Nephron progenitor cell (in vitro differentiated cells): ENCODE measurements at regions not wholly inside any gene's neighbourhood (a gene's known extent, or its start where the extent isn't known, plus 50 kb on each side); places are given as distances from the start of the nearest gene placed in this dataset.

Experiments used
- DNase-seq: peaks from one replicate; pipeline ENCODE4 v3.0.0; 2021
- H3K27ac Mint-ChIP-seq: 2 replicates; pipeline ENCODE4 v1.8.0; 2021; ENCODE audit warnings: mild to moderate bottlenecking, moderate library complexity, mixed read lengths
- H3K27me3 Mint-ChIP-seq: 2 replicates; pipeline ENCODE4 v1.8.0; 2021; ENCODE audit warnings: mild to moderate bottlenecking, low read depth, mixed read lengths; ENCODE audit not compliant: poor library complexity
- H3K36me3 Mint-ChIP-seq: 2 replicates; pipeline ENCODE4 v1.8.0; 2021; ENCODE audit warnings: low read depth, mixed read lengths
- H3K4me1 Mint-ChIP-seq: 2 replicates; pipeline ENCODE4 v1.8.0; 2021; ENCODE audit warnings: mixed read lengths
- H3K4me3 Mint-ChIP-seq: 2 replicates; pipeline ENCODE4 v1.8.0; 2021; ENCODE audit warnings: mild to moderate bottlenecking, moderate library complexity, mixed read lengths
- H3K9me3 Mint-ChIP-seq: 2 replicates; pipeline ENCODE4 v1.8.0; 2021; ENCODE audit warnings: mild to moderate bottlenecking, moderate library complexity, mixed read lengths
- TF ChIP-seq, protein P1 (sequence below): fragments of 200-600 bp; sonication (generic); IDR thresholded peaks from 2 replicates; pipeline ENCODE4 v1.5.0; 2021; ENCODE audit warnings: antibody characterized with exemption

DNA sequence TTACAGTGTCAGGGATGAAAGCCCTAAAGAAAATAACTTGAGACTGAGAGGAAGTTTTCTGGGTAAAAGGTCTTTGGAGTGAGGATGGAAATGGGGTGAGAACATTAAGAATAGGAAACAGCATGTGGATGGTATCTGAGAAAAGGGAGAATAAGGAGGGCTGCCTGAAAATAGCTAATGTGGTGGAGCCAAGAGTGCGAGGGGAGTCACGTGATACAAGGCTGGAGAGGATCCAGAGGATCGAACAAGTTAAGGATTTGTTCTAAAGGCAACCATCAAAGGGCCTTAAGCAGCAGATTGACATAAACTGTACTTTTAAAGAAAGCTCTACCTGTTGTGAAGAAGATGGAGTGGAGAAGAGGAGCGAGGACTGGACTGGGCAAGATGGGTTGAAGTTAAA lies 347.4 kb upstream of the AGA start:
- H3K4me3 Mint-ChIP-seq, result no peak overlapping the region
- H3K9me3 Mint-ChIP-seq, result no peaks in the 10 kb centered on the region
- no peak for DNase-seq
- no peaks in the 10 kb centered on the region for H3K36me3 Mint-ChIP-seq
- peaks cover 13% of the 10 kb centered on the region for H3K4me1 Mint-ChIP-seq
- TF ChIP-seq, protein P1, sequence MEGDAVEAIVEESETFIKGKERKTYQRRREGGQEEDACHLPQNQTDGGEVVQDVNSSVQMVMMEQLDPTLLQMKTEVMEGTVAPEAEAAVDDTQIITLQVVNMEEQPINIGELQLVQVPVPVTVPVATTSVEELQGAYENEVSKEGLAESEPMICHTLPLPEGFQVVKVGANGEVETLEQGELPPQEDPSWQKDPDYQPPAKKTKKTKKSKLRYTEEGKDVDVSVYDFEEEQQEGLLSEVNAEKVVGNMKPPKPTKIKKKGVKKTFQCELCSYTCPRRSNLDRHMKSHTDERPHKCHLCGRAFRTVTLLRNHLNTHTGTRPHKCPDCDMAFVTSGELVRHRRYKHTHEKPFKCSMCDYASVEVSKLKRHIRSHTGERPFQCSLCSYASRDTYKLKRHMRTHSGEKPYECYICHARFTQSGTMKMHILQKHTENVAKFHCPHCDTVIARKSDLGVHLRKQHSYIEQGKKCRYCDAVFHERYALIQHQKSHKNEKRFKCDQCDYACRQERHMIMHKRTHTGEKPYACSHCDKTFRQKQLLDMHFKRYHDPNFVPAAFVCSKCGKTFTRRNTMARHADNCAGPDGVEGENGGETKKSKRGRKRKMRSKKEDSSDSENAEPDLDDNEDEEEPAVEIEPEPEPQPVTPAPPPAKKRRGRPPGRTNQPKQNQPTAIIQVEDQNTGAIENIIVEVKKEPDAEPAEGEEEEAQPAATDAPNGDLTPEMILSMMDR, result no peak
- H3K27me3 Mint-ChIP-seq, result no peaks in the 10 kb centered on the region
- H3K27ac Mint-ChIP-seq, result peak overlapping the region; percentile 86

DNA sequence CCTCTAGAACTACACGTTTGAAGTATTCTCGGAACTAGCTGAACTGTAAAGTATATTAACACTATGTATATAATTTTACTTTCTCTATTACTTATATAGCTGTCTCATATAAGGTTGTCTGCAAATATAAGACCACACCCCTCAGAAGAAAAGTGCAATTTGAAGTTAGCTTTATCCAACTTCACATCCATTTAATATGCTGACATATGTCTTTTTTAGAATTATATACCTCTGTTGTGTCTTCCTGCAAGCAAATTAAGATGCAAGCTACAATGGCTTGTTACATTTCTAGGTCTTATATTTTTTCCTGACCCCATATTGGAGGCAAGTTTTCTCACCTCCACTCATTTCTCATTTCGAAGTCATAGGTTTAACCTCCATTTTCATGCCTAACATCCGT lies 349.0 kb upstream of the AGA start:
- H3K9me3 Mint-ChIP-seq, result no peaks in the 10 kb centered on the region
- no peaks in the 10 kb centered on the region for H3K27me3 Mint-ChIP-seq
- TF ChIP-seq, protein P1, result no peak
- no peak overlapping the region for H3K27ac Mint-ChIP-seq
- H3K4me1 Mint-ChIP-seq, result peaks cover 13% of the 10 kb centered on the region
- H3K36me3 Mint-ChIP-seq, result no peaks in the 10 kb centered on the region
- no peak for DNase-seq
- H3K4me3 Mint-ChIP-seq, result no peak overlapping the region

DNA sequence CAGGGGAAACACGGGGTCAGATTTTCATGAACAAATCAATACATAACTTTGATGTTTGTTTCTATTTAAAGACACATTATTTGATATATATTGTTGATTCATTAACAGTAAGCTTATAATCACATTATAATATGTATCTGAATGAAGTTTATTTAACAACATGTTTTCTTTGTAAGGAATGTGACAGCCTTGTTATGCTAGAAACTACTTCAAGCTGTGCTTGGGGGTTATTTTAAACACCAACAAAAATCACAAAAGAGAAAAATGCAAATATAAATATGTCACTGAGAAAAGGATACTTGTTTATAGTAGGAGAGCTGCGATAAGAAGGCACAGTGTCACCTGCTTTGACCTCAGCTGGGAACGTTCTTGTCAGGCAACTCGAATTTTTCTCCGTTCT lies 354.6 kb upstream of the AGA start:
- Mint-ChIP-seq H3K9me3 (no peaks in the 10 kb centered on the region), H3K27ac (no peak overlapping the region), H3K4me3 (no peak overlapping the region), H3K27me3 (no peaks in the 10 kb centered on the region), H3K36me3 (no peaks in the 10 kb centered on the region), H3K4me1 (no peaks in the 10 kb centered on the region)
- no peak for DNase-seq
- TF ChIP-seq, protein P1, result no peak

DNA sequence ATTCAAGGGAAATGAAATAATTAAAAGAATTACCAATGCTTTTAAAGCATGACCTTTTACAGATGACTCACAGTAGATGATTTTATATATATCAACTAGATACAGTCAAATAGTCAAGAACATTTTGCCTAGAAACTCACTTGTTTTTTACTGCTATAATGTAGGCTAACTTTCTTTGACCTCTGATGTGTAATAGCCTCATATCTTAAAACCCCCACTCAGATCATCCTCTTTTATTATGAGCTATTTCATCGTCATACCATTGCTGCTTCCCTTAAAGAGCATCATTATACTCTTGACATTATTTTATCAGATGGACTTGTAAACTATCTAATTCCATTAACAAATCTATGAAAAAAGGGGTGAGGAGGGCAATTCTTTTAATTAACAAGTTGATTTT lies 355.9 kb upstream of the AGA start:
- H3K4me3 Mint-ChIP-seq, result no peak overlapping the region
- H3K27me3 Mint-ChIP-seq, result no peaks in the 10 kb centered on the region
- no peak for DNase-seq
- H3K36me3 Mint-ChIP-seq, result no peaks in the 10 kb centered on the region
- no peaks in the 10 kb centered on the region for H3K9me3 Mint-ChIP-seq
- TF ChIP-seq, protein P1, result no peak
- no peak overlapping the region for H3K27ac Mint-ChIP-seq
- H3K4me1 Mint-ChIP-seq, result no peaks in the 10 kb centered on the region

DNA sequence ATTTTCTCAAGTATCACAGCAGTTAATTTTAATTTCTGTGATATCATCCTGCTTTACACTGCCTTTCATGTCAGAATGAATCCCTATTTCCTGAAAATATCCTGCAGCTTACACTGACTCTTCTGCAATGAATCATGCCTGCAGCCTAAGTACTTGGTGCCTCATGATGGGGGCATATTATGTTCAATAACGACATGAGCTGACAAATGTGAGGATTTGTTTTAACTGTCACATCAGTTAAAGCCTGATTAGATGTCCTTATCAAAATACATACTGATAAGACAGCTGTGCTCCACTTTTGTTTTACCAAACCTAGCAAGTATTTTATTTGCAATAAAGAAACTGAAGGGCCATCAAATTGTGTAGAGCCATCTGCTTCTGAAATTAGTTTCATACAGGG lies 359.9 kb upstream of the AGA start:
- Mint-ChIP-seq H3K27ac (no peak overlapping the region), H3K27me3 (no peaks in the 10 kb centered on the region), H3K36me3 (no peaks in the 10 kb centered on the region), H3K9me3 (no peaks in the 10 kb centered on the region), H3K4me1 (no peaks in the 10 kb centered on the region), H3K4me3 (no peak overlapping the region)
- TF ChIP-seq, protein P1, result no peak
- no peak for DNase-seq

DNA sequence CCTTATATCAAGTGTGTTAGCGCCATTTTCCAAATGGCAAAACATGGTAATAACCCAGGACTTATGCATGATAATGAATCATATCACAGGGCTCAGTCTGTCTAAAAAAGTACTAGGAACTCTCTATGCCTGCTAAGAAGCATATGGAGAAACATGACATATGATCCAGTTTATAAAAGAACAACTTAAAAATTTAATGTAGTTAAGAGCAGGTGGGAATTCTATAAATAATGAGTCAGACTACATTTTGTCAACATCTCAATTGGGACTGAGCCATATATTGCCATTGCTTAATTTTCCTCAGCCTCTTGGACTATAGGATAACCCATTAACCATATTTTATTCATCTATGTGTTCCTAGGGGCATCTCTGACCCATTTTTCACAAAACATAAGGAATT lies 360.4 kb upstream of the AGA start:
- Mint-ChIP-seq H3K27me3 (no peaks in the 10 kb centered on the region), H3K4me3 (no peak overlapping the region), H3K27ac (no peak overlapping the region), H3K9me3 (no peaks in the 10 kb centered on the region), H3K36me3 (no peaks in the 10 kb centered on the region), H3K4me1 (no peaks in the 10 kb centered on the region)
- TF ChIP-seq, protein P1, result no peak
- DNase-seq, result no peak
